Fibroblast of peridontal ligament (primary cell): ENCODE measurements at regions not wholly inside any gene's neighbourhood (a gene's known extent, or its start where the extent isn't known, plus 50 kb on each side); places are given as distances from the start of the nearest gene placed in this dataset.
A peak's percentile ranks its signal among the peaks of the same experiment; 100 is the strongest.

Source experiments
- DNase-seq: peaks from one replicate; pipeline ENCODE4 v3.0.0-alpha.2; 2010; ENCODE audit errors: extremely low read depth

GRCh38 chr1:188397521-188397920 lies 1568.8 kb downstream of the PLA2G4A start:
- DNase-seq: no peak

GRCh38 chr1:188402986-188403385 lies 1574.2 kb downstream of the PLA2G4A start:
- DNase-seq: no peak

- DNase-seq: peak; percentile 21
Measured at GRCh38 chr1:188406636-188407035, 1577.9 kb downstream of the PLA2G4A start.

- no peak for DNase-seq
Measured at GRCh38 chr1:188420177-188420576, 1591.4 kb downstream of the PLA2G4A start.

GRCh38 chr1:188423073-188423472 lies 1594.3 kb downstream of the PLA2G4A start:
- peak; percentile 57 for DNase-seq

- DNase-seq: no peak
Measured at GRCh38 chr1:188424176-188424575, 1595.4 kb downstream of the PLA2G4A start.

- DNase-seq: peak; percentile 87
Measured at GRCh38 chr1:188425687-188426086, 1596.9 kb downstream of the PLA2G4A start.

GRCh38 chr1:188426561-188426960 lies 1597.8 kb downstream of the PLA2G4A start:
- no peak for DNase-seq

- DNase-seq: peak; percentile 31
Measured at GRCh38 chr1:188427642-188428041, 1598.9 kb downstream of the PLA2G4A start.

- peak; percentile 84 for DNase-seq
Measured at GRCh38 chr1:188429386-188429785, 1600.6 kb downstream of the PLA2G4A start.

- no peak for DNase-seq
Measured at GRCh38 chr1:188432427-188432826, 1603.7 kb downstream of the PLA2G4A start.

- peak; percentile 74 for DNase-seq
Measured at GRCh38 chr1:188433425-188433824, 1604.7 kb downstream of the PLA2G4A start.

GRCh38 chr1:188444526-188444925 lies 1615.8 kb downstream of the PLA2G4A start:
- DNase-seq: no peak

GRCh38 chr1:188462837-188463236 lies 1634.1 kb downstream of the PLA2G4A start:
- peak; percentile 26 for DNase-seq

GRCh38 chr1:188463919-188464318 lies 1635.2 kb downstream of the PLA2G4A start:
- peak; percentile 38 for DNase-seq

- DNase-seq: no peak
Measured at GRCh38 chr1:188466539-188466938, 1637.8 kb downstream of the PLA2G4A start.

GRCh38 chr1:188476606-188477005 lies 1647.9 kb downstream of the PLA2G4A start:
- DNase-seq: peak; percentile 39

- DNase-seq: peak; percentile 19
Measured at GRCh38 chr1:188489336-188490112, 1660.8 kb downstream of the PLA2G4A start.

- no peak for DNase-seq
Measured at GRCh38 chr1:188496506-188496905, 1667.8 kb downstream of the PLA2G4A start.

GRCh38 chr1:188497020-188497419 lies 1668.3 kb downstream of the PLA2G4A start:
- DNase-seq: no peak

GRCh38 chr1:188499690-188500089 lies 1670.9 kb downstream of the PLA2G4A start:
- peak; percentile 9 for DNase-seq

GRCh38 chr1:188514917-188515316 lies 1686.2 kb downstream of the PLA2G4A start:
- DNase-seq: no peak

GRCh38 chr1:188517139-188517538 lies 1688.4 kb downstream of the PLA2G4A start:
- peak; percentile 53 for DNase-seq

GRCh38 chr1:188551176-188551575 lies 1722.4 kb downstream of the PLA2G4A start:
- no peak for DNase-seq
